Keratinocyte (primary cell): ENCODE measurements at regions not wholly inside any gene's neighbourhood (a gene's known extent, or its start where the extent isn't known, plus 50 kb on each side); places are given as distances from the start of the nearest gene placed in this dataset.

Experiments used
- CTCF ChIP-seq, 3 experiments: IDR thresholded peaks in 1 of 3; conservative IDR thresholded peaks in 1 of 3; optimal IDR thresholded peaks in 1 of 3; 2 replicates in 2 of 3; 3 replicates in 1 of 3; pipeline versions ENCODE3 to v1.5.1; 2011; ENCODE audit warnings: low read length in 3 of 3, mild to moderate bottlenecking in 3 of 3, moderate library complexity in 2 of 3, control low read depth in 1 of 3, inconsistent platforms in 1 of 3; ENCODE audit not compliant: insufficient read depth in 2 of 3; ENCODE audit errors: extremely low read depth in 1 of 3
- EZH2 ChIP-seq: IDR thresholded peaks from one replicate; pipeline ENCODE4 v1.6.1; 2012; ENCODE audit warnings: inconsistent platforms, mild to moderate bottlenecking, low read length, moderate library complexity

- TF ChIP-seq CTCF (optimal IDR thresholded peaks at IDR 0.05 in 1 of 3, IDR thresholded peaks at IDR 0.05 in 1 of 3, conservative IDR thresholded peaks at IDR 0.05 in 1 of 3; ENCODE audit: extremely low read depth in 1 of 3, insufficient read depth in 2 of 3, low read length in 3 of 3) (no peak), EZH2 (no peak)
Measured at GRCh38 chr17:72492494-72492893, 371.7 kb downstream of the SOX9 start.
